ENCODE measurements at regions not wholly inside any gene's neighbourhood (a gene's known extent, or its start where the extent isn't known, plus 50 kb on each side); places are given as distances from the start of the nearest gene placed in this dataset.

DNA sequence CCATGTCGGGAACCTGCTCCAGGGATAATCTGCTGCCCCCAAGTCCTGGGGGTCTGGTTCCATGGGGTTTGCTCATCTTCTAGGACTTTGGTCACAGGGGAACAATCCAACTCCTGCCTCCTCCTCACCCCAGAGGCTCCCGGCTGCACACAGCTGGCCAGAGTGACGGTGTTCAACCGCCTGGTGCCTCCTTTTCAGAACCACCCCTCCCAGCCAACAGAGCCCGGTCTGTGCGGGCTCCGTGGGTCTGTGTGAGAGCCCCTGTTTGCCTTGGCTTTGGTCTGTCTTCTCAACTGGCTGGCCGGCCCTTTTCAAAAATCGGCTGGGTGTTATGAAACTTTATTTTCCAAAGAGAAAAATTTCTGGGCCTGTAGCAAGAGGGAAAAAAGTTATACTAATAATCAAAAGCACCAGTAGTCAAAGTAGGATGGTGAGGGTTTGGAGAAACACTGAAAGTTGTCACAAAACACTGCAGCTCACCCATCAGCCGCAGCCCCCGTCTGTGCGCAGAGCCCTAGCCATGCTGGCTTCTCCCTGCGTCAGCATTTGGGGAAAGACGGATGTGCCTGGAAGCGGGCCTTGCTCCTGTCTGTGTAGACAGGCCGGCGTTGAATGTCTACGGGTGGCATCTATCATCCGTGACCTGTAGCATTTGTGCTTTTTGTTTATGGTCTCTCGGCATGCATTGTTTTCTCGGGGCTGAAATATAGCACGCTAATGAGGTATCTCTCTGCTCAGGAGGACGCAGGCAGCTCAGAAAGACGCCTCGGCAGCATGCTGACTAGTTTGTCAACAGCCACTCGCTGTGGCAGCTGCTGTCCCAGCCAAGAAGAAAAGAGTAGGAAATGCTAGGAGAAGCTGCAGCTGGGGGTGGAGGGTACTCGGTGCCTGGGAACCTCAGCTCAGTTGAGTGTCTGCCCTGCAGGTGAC is 138.6 kb downstream of the GLI2 start:
- TF ChIP-seq, protein P1, sequence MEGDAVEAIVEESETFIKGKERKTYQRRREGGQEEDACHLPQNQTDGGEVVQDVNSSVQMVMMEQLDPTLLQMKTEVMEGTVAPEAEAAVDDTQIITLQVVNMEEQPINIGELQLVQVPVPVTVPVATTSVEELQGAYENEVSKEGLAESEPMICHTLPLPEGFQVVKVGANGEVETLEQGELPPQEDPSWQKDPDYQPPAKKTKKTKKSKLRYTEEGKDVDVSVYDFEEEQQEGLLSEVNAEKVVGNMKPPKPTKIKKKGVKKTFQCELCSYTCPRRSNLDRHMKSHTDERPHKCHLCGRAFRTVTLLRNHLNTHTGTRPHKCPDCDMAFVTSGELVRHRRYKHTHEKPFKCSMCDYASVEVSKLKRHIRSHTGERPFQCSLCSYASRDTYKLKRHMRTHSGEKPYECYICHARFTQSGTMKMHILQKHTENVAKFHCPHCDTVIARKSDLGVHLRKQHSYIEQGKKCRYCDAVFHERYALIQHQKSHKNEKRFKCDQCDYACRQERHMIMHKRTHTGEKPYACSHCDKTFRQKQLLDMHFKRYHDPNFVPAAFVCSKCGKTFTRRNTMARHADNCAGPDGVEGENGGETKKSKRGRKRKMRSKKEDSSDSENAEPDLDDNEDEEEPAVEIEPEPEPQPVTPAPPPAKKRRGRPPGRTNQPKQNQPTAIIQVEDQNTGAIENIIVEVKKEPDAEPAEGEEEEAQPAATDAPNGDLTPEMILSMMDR (IDR thresholded peaks at IDR 0.05; ENCODE audit: insufficient read depth, low read depth, low read length, missing control alignments), result no peak
- no peak for DNase-seq (ENCODE audit: low read depth)
- H3K4me3 ChIP-seq (ENCODE audit: low read depth, low read length), result no peak overlapping the region

- TF ChIP-seq, protein P1 (IDR thresholded peaks at IDR 0.05; ENCODE audit: insufficient read depth, low read depth, low read length, missing control alignments), result no peak
- no peak for DNase-seq (ENCODE audit: low read depth)
These were observed 139.2 kb downstream of the GLI2 start for GRCh38 chr2:120874888-120875275.

DNA sequence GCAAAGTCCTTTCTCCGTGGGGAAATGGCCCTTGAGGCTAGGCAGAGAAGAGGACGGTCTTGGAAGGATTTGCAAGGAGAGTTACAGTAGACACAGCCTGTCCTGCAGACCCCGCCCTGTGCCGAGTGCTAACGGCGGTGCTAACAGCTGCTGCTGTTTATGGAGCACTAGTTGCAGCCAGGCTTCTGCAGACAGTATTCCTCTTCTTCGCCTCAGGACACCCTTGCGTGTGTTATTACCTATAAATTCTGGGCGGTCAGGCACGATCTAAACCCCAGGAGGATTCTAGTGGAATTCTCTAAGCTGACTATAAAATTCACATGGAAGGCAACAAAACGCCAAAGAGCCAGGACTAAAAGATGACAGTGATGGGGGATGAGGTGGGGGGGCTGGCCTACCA is 139.8 kb downstream of the GLI2 start:
- H3K4me3 ChIP-seq (ENCODE audit: low read depth, low read length), result no peak overlapping the region
- DNase-seq (ENCODE audit: low read depth), result no peak
- TF ChIP-seq, protein P1 (IDR thresholded peaks at IDR 0.05; ENCODE audit: insufficient read depth, low read depth, low read length, missing control alignments), result no peak

More at GRCh38 chr2:120874888-120875275, 139.2 kb downstream of the GLI2 start:
- H3K4me3 ChIP-seq (ENCODE audit: low read depth, low read length), result no peak overlapping the region

- H3K4me3 ChIP-seq (ENCODE audit: low read depth, low read length), result no peak overlapping the region
- TF ChIP-seq, protein P1 (IDR thresholded peaks at IDR 0.05; ENCODE audit: insufficient read depth, low read depth, low read length, missing control alignments), result no peak
- DNase-seq (ENCODE audit: low read depth), result no peak
These were observed 141.0 kb downstream of the GLI2 start for GRCh38 chr2:120876526-120877280.

- TF ChIP-seq, protein P1 (IDR thresholded peaks at IDR 0.05; ENCODE audit: insufficient read depth, low read depth, low read length, missing control alignments), result no peak
- no peak overlapping the region for H3K4me3 ChIP-seq (ENCODE audit: low read depth, low read length)
These were observed 141.7 kb downstream of the GLI2 start for GRCh38 chr2:120877409-120877808.

GRCh38 chr2:120878970-120879369 is 143.3 kb downstream of the GLI2 start:
- no peak overlapping the region for H3K4me3 ChIP-seq (ENCODE audit: low read depth, low read length)
- DNase-seq (ENCODE audit: low read depth), result no peak
- TF ChIP-seq, protein P1 (IDR thresholded peaks at IDR 0.05; ENCODE audit: insufficient read depth, low read depth, low read length, missing control alignments), result no peak

More at GRCh38 chr2:120877409-120877808, 141.7 kb downstream of the GLI2 start:
- DNase-seq (ENCODE audit: low read depth), result no peak
